Esophagus squamous epithelium (tissue), 5 donors: ENCODE measurements at regions not wholly inside any gene's neighbourhood (a gene's known extent, or its start where the extent isn't known, plus 50 kb on each side); places are given as distances from the start of the nearest gene placed in this dataset.

ENCODE experiments used
- DNase-seq: peaks from one replicate; lab custom pipeline; 2025; lab: John Stamatoyannopoulos, UW
- H3K27ac ChIP-seq, 4 donors: fragments of 200-600 bp; sonication (generic); one replicate each; pipeline ENCODE4 v1.5.1; 2016 to 2019; ENCODE audit warnings: mild to moderate bottlenecking in 1 of 4
- H3K27me3 ChIP-seq, 4 donors: fragments of 200-600 bp; sonication (generic); 1 replicate in 3 of 4; 2 replicates in 1 of 4; pipeline versions ENCODE4 v1.5.1 to v1.6.0; 2017 to 2021; ENCODE audit warnings: antibody characterized with exemption in 1 of 4
- H3K36me3 ChIP-seq, 3 donors: fragments of 200-600 bp; sonication (generic); one replicate each; pipeline ENCODE4 v1.5.1; 2016 to 2019
- H3K4me1 ChIP-seq, 3 donors: fragments of 200-600 bp; sonication (generic); one replicate each; pipeline ENCODE4 v1.5.1; 2017 to 2019
- H3K4me3 ChIP-seq, 4 donors: fragments of 200-600 bp; sonication (generic); 1 replicate in 3 of 4; 2 replicates in 1 of 4; pipeline ENCODE4 v1.5.1; 2016 to 2019; ENCODE audit warnings: mild to moderate bottlenecking in 2 of 4, moderate library complexity in 1 of 4
- H3K9me3 ChIP-seq, 3 donors: fragments of 200-600 bp; sonication (generic); one replicate each; pipeline ENCODE4 v1.5.1; 2016 to 2019
- POLR2A ChIP-seq, 4 donors: fragments of 450-650 bp; IDR thresholded peaks; one replicate each; pipeline ENCODE4 v1.6.1; 2017; ENCODE audit warnings: antibody characterized with exemption in 4 of 4, mild to moderate bottlenecking in 4 of 4, moderate library complexity in 3 of 4
- WGBS, 2 donors: methylation state at CpG; one replicate each; pipeline ENCODE4 v1.1.5; 2018; 5-methylcytosine and 5-hydroxymethylcytosine counted together
- intact Hi-C: fragments of 100-400 bp; cut with DNase I; formaldehyde crosslinking; loops from one replicate; pipeline ENCODE4 v1.15.0; 2022
- small RNA-seq, 4 donors: library from RNA; depleted of rRNA; stranded (forward); fragments of <200 nt; gene quantifications; one replicate each; pipeline ENCODE3, GENCODE V24; 2016
- TF ChIP-seq, protein P1 (sequence below), 6 experiments: fragments of 450-650 bp in 4 of 6; fragments of 200-600 bp in 2 of 6; sonication (generic) in 2 of 6; IDR thresholded peaks; one replicate each; pipeline ENCODE4 v1.5.1; 2016 to 2019; ENCODE audit warnings: antibody characterized with exemption in 6 of 6, mild to moderate bottlenecking in 4 of 6, moderate library complexity in 4 of 6
- donor health status: DM: yes; HTN: yes; CAD: no.

DNA sequence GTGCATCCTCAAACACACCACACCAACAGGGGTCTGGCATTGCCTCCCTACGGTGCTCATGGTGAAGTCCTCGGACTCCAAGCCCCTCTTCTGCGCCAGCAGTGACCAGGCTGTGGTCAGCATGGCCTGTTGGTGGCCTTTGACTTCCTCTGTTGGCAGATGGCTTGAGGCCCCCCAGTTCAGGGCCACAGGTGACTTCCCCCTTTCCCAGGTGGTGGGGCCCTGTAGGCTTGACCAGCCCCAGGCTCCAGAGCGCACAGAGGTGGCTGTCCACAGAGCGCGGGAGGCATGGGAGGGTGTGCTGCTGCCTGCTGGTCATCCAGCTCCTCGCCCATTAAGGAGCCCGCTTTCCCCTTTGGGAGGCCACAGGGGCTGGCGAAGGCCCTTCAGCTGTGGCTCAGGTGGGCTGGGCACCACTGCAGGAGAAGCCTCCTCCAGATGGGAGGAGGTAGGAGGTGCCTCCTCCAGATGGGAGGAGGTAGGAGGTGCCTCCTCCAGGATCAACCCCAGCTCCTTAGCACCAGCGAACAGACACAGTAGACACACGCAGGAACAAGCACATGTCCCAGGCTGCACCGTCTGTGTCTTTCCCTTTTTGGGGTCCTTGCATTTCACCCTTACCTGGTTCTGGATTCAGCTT is 52.1 kb upstream of the BHLHE23 start:
- intact Hi-C loops = loop anchor here (5.0 kb wide), 1 partner anchor 123 kb away; no protein-coding TSS in a partner anchor
- peaks cover 0 to 7% (median 0%) of the 10 kb centered on the region in 3 donors for H3K4me1 ChIP-seq
- 57 to 58% methylated on average over 3 to 5 of the region's 12 CpGs for WGBS, 2 donors
- H3K36me3 ChIP-seq = no peaks in the 10 kb centered on the region
- peaks cover 0 to 86% (median 0%) of the 10 kb centered on the region in 4 donors for H3K27me3 ChIP-seq
- no peak for DNase-seq
- H3K4me3 ChIP-seq = no peak overlapping the region
- no peaks in the 10 kb centered on the region for H3K9me3 ChIP-seq
- TF ChIP-seq POLR2A (IDR thresholded peaks at IDR 0.05) = no peak
- TF ChIP-seq, protein P1, sequence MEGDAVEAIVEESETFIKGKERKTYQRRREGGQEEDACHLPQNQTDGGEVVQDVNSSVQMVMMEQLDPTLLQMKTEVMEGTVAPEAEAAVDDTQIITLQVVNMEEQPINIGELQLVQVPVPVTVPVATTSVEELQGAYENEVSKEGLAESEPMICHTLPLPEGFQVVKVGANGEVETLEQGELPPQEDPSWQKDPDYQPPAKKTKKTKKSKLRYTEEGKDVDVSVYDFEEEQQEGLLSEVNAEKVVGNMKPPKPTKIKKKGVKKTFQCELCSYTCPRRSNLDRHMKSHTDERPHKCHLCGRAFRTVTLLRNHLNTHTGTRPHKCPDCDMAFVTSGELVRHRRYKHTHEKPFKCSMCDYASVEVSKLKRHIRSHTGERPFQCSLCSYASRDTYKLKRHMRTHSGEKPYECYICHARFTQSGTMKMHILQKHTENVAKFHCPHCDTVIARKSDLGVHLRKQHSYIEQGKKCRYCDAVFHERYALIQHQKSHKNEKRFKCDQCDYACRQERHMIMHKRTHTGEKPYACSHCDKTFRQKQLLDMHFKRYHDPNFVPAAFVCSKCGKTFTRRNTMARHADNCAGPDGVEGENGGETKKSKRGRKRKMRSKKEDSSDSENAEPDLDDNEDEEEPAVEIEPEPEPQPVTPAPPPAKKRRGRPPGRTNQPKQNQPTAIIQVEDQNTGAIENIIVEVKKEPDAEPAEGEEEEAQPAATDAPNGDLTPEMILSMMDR (IDR thresholded peaks at IDR 0.05) = no peak
- no peak overlapping the region for H3K27ac ChIP-seq

DNA sequence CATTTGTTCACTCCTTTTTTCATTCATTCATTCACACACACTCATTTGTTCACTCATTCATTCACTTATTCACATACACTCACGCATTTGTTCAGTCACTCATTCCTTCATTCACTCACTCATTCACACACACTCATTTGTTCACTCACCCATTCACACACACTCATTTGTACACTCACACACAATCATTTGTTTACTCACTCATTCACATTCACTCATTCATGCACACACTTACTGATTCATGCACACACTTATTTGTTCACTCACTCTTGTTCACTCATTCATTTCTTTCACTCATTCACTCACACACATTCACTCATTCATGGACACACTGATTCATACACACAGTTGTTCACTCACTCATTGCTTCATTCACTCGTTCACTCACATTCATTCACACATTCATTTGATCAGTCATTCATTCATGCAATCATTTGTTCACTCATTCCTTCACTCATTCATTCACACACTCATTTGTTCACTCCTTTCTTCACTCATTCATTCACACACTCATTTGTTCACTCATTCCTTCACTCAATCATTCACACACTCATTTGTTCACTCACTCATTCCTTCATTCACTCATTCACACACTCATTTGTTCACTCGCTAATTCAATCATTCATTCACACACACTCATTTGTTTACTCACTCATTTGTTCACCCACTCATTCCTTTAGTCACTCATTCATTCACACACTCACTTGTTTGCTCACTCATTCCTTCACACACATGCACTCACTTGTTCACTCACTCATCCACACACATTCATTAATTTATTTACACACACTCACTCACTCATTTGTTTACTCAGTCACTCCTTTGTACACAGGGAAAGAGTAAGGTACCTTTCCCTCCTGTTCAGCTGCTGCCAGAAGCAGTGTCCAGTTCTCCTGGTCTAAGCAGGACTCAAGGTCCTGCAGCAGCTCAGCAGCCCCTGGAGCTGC is 50.7 kb upstream of the BHLHE23 start:
- 69 to 77% methylated on average over 3 of the region's 3 CpGs for WGBS, 2 donors
- Histone ChIP-seq H3K9me3 (no peaks in the 10 kb centered on the region), H3K4me3 (no peak overlapping the region), H3K27me3 (peaks cover 0 to 86% (median 0%) of the 10 kb centered on the region in 4 donors), H3K27ac (no peak overlapping the region), H3K4me1 (peaks cover 0 to 7% (median 0%) of the 10 kb centered on the region in 3 donors), H3K36me3 (no peaks in the 10 kb centered on the region)
- TF ChIP-seq, protein P1 (IDR thresholded peaks at IDR 0.05) = no peak
- no peak for TF ChIP-seq POLR2A (IDR thresholded peaks at IDR 0.05)
- intact Hi-C loops = loop anchor here (5.0 kb wide), 1 partner anchor 125 kb away; no protein-coding TSS in a partner anchor
- DNase-seq = no peak

DNA sequence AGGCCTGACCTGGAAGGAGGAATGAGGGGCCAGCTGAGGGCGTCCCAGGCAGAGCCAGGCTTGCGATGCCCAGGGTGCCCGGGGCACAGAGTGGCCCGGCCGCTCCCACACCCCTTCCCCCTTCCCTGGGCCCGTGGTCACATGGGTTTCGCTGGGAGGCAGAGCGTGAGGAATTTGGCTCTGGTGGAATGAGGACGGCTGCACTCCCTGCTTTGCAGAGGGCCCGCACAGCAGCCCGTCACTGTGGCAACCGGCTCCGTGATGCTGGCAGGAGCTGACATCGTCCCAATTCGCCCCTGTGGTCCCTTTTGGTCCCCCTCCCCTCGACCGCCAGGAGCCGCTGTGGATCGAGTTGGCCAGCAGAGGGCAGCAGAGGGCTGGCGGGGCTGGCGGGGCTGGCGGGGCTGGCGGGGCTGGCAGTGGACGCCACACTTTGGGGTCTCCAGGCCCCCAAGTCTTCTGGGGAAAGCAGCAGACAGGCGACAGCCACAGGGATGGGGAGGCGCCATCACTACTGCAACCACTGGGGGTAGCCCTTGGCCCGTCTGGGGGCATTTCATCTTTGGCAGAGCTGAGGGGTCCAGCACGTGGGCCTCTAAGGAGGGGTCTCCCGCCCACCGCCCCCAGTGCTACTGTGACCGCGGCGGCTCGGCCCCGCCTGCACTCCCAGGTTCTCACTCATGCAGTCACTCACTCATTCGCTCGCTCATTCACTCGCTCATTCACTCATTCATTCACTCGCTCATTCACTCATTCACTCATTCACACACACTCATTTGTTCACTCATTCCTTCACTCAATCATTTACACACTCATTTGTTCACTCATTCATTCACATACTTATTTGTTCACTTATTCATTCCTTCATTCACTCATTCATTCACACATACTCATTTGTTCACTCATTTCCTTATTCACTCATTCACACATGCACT is 49.7 kb upstream of the BHLHE23 start:
- 24 to 34% methylated on average over 11 to 13 of the region's 39 CpGs for WGBS, 2 donors
- Histone ChIP-seq H3K4me3 (no peak overlapping the region), H3K27ac (no peak overlapping the region), H3K9me3 (no peaks in the 10 kb centered on the region), H3K36me3 (no peaks in the 10 kb centered on the region), H3K4me1 (peaks cover 0 to 7% (median 0%) of the 10 kb centered on the region in 3 donors), H3K27me3 (peaks cover 0 to 90% (median 0%) of the 10 kb centered on the region in 4 donors)
- no peak for DNase-seq
- no peak for TF ChIP-seq POLR2A (IDR thresholded peaks at IDR 0.05)
- TF ChIP-seq, protein P1 (IDR thresholded peaks at IDR 0.05) = peak; percentile 54 to 91 (median 64)
- intact Hi-C loops = loop anchor here (5.0 kb wide), 1 partner anchor 126 kb away; no protein-coding TSS in a partner anchor

Small RNAs in the stretch of these regions (small RNA-seq; reads per million reads assigned to genes)
- 0 reads per million in 4 donors for gene RF00635
